Stomach smooth muscle (tissue), 2 donors: ENCODE measurements at regions not wholly inside any gene's neighbourhood (a gene's known extent, or its start where the extent isn't known, plus 50 kb on each side); places are given as distances from the start of the nearest gene placed in this dataset.

ENCODE experiments used
- H3K27ac ChIP-seq: one replicate; pipeline ENCODE4 v1.7.0; 2013; ENCODE audit warnings: mild to moderate bottlenecking, low read length, inconsistent platforms
- H3K27me3 ChIP-seq, 2 donors: one replicate each; pipeline ENCODE4 v1.7.0; 2013; ENCODE audit warnings: low read length in 2 of 2; ENCODE audit not compliant: insufficient read depth in 2 of 2, control insufficient read depth in 1 of 2
- H3K36me3 ChIP-seq, 2 donors: one replicate each; pipeline ENCODE4 v1.7.0; 2013; ENCODE audit warnings: low read length in 2 of 2; ENCODE audit not compliant: control insufficient read depth in 2 of 2, insufficient read depth in 2 of 2
- H3K4me1 ChIP-seq: one replicate; pipeline ENCODE4 v1.7.0; 2013; ENCODE audit warnings: low read length; ENCODE audit not compliant: control insufficient read depth, insufficient read depth
- H3K4me3 ChIP-seq, 2 donors: one replicate each; pipeline ENCODE4 v1.7.0; 2013; ENCODE audit warnings: low read length in 2 of 2
- H3K9ac ChIP-seq, 2 donors: one replicate each; pipeline ENCODE4 v1.7.0; 2013; ENCODE audit warnings: low read length in 2 of 2, mild to moderate bottlenecking in 1 of 2
- H3K9me3 ChIP-seq, 2 donors: one replicate each; pipeline ENCODE4 v1.7.0; 2013; ENCODE audit warnings: low read length in 2 of 2; ENCODE audit not compliant: control insufficient read depth in 2 of 2
- donor health status: healthy.
- donor health status: Pancreatic carcinoma.

DNA sequence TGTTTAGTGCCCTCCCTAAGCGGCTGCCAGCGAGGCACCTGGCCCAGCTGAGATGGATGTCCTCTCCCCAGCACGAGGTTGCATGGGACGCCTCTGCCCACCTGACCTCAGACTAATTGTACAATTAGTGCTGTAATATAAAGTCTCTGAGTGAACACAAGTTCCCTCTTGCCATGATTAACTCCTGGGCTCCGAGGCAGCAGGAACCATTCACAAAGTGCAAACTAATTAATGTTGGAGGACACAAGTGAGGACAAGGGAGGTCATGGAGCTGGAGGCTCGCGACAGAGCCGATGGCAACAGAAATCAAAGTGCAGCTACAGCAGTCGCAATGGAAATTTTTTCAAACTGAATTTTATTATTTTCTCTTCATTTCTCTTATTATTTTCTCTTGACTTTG lies 156.6 kb upstream of the ADARB2 start:
- H3K27ac ChIP-seq = no peak overlapping the region
- no peak overlapping the region for H3K9ac ChIP-seq
- H3K4me3 ChIP-seq = no peak overlapping the region

DNA sequence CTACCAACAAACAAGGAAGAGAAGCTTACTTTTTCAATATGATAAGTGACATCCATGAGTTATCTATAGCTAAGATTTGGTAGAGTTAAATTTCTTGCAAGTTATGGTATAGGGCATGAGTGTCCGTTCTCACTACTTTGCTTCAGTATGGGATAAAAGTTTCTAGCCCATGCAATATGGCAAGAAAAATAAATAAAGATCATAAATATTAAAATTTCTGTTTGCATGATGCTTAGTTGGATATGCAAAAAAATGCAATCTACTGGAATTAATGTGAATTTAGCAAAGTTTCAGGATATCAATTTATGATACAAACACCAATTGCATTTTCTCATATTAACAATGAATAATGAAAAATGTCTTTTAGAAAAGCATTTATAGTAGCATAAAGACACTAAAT lies 148.7 kb upstream of the ADARB2 start:
- H3K4me3 ChIP-seq = no peak overlapping the region
- H3K27ac ChIP-seq = no peak overlapping the region
- no peak overlapping the region for H3K9ac ChIP-seq
- H3K4me1 ChIP-seq = no peaks in the 10 kb centered on the region
- H3K27me3 ChIP-seq = no peaks in the 10 kb centered on the region
- no peaks in the 10 kb centered on the region for H3K9me3 ChIP-seq
- H3K36me3 ChIP-seq = no peaks in the 10 kb centered on the region

More for the DNA sequence above, 156.6 kb upstream of the ADARB2 start:
- no peaks in the 10 kb centered on the region for H3K36me3 ChIP-seq
- no peaks in the 10 kb centered on the region for H3K27me3 ChIP-seq
- H3K9me3 ChIP-seq = no peaks in the 10 kb centered on the region
- no peaks in the 10 kb centered on the region for H3K4me1 ChIP-seq

DNA sequence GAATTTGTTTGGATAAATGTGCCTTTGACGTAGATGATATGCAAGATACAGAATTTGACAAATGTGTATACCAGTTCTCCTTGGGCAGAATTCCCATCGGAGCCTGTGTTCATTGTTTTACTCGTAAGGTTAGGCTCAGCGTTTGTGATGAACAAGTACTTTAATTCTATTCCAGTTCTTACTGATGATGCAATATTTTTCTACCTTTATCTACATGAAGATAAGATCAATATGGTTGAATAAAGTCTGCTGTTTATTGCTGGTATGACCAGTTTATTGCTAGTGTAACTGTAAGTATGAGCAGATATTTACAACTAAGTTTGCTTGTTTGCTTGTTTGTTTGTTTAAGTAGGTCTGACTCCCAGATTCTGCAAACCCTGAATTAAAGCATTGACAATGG lies 145.4 kb upstream of the ADARB2 start:
- no peaks in the 10 kb centered on the region for H3K36me3 ChIP-seq
- H3K4me3 ChIP-seq = no peak overlapping the region
- H3K27me3 ChIP-seq = no peaks in the 10 kb centered on the region
- no peak overlapping the region for H3K27ac ChIP-seq
- H3K9ac ChIP-seq = no peak overlapping the region
- no peaks in the 10 kb centered on the region for H3K9me3 ChIP-seq
- no peaks in the 10 kb centered on the region for H3K4me1 ChIP-seq

- Histone ChIP-seq H3K9me3 (no peaks in the 10 kb centered on the region), H3K27me3 (no peaks in the 10 kb centered on the region), H3K4me1 (no peaks in the 10 kb centered on the region), H3K27ac (no peak overlapping the region), H3K36me3 (no peaks in the 10 kb centered on the region), H3K9ac (no peak overlapping the region), H3K4me3 (no peak overlapping the region)
Observed at GRCh38 chr10:1882180-1882579, 144.9 kb upstream of the ADARB2 start.

DNA sequence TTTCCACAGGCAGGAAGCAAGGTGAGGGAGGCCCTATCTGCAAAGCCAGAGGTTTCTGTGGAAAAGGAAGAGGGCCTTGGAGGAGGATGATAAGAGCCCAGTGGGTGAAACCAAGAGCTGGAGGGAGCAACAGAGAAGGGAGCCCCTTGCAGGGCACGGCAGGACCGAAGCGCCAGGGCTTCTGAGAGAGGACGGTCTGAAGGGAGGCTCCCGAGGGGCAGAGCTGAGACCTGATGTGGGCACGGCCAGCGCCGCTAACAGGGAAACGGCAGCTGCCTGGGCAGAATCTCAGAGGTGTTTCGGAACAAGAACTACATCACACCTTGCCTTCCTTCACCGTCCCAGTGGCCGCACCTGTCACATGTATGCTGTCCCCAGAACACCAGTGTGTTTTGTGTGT lies 144.3 kb upstream of the ADARB2 start:
- no peaks in the 10 kb centered on the region for H3K27me3 ChIP-seq
- no peak overlapping the region for H3K9ac ChIP-seq
- H3K27ac ChIP-seq = no peak overlapping the region
- H3K9me3 ChIP-seq = no peaks in the 10 kb centered on the region
- H3K4me1 ChIP-seq = no peaks in the 10 kb centered on the region
- H3K4me3 ChIP-seq = no peak overlapping the region
- H3K36me3 ChIP-seq = no peaks in the 10 kb centered on the region

GRCh38 chr10:1874533-1874932 lies 137.2 kb upstream of the ADARB2 start:
- Histone ChIP-seq H3K27me3 (no peaks in the 10 kb centered on the region), H3K9ac (no peak overlapping the region), H3K4me1 (no peaks in the 10 kb centered on the region)

GRCh38 chr10:1873661-1874315 lies 136.5 kb upstream of the ADARB2 start:
- Histone ChIP-seq H3K27me3 (no peaks in the 10 kb centered on the region), H3K27ac (no peak overlapping the region)

More at GRCh38 chr10:1874533-1874932, 137.2 kb upstream of the ADARB2 start:
- Histone ChIP-seq H3K27ac (no peak overlapping the region), H3K4me3 (no peak overlapping the region), H3K36me3 (no peaks in the 10 kb centered on the region), H3K9me3 (peaks cover 0 to 9% of the 10 kb centered on the region in 2 donors)

GRCh38 chr10:1872151-1872726 lies 134.9 kb upstream of the ADARB2 start:
- no peaks in the 10 kb centered on the region for H3K27me3 ChIP-seq
- no peak overlapping the region for H3K4me3 ChIP-seq
- H3K9ac ChIP-seq = no peak overlapping the region
- H3K4me1 ChIP-seq = no peaks in the 10 kb centered on the region
- H3K9me3 ChIP-seq = peaks cover 0 to 9% of the 10 kb centered on the region in 2 donors
- no peak overlapping the region for H3K27ac ChIP-seq
- no peaks in the 10 kb centered on the region for H3K36me3 ChIP-seq

More at GRCh38 chr10:1873661-1874315, 136.5 kb upstream of the ADARB2 start:
- H3K4me3 ChIP-seq = no peak overlapping the region
- H3K9me3 ChIP-seq = peaks cover 0 to 9% of the 10 kb centered on the region in 2 donors
- no peaks in the 10 kb centered on the region for H3K36me3 ChIP-seq
- no peaks in the 10 kb centered on the region for H3K4me1 ChIP-seq
- H3K9ac ChIP-seq = no peak overlapping the region

DNA sequence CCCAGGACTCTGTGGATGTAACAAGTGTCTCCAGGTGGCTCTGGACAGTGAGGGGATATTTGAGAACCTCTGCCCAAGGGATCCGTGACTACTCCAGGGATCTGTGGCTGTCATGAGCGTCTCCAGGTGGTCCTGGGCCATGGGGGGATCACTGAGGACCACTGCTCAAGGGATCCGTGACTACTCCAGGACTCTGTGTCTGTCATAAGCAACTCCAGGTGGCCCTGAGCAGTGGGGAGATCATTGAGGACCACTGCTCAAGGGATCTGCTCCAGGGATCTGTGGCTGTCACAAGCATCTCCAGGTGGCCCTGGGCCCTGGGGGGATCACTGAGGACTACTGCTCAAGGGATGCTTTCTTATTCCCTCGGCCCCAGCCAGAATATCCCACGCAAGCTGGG lies 133.2 kb upstream of the ADARB2 start:
- H3K27ac ChIP-seq = no peak overlapping the region
- no peaks in the 10 kb centered on the region for H3K36me3 ChIP-seq
- peaks cover 0 to 5% of the 10 kb centered on the region in 2 donors for H3K9me3 ChIP-seq
- no peaks in the 10 kb centered on the region for H3K4me1 ChIP-seq
- H3K9ac ChIP-seq = no peak overlapping the region
- no peak overlapping the region for H3K4me3 ChIP-seq
- no peaks in the 10 kb centered on the region for H3K27me3 ChIP-seq

- Histone ChIP-seq H3K9ac (no peak overlapping the region), H3K36me3 (no peaks in the 10 kb centered on the region), H3K9me3 (peaks cover 0 to 2% of the 10 kb centered on the region in 2 donors), H3K27ac (no peak overlapping the region), H3K4me1 (no peaks in the 10 kb centered on the region), H3K4me3 (no peak overlapping the region), H3K27me3 (no peaks in the 10 kb centered on the region)
Observed at GRCh38 chr10:1869861-1870260, 132.5 kb upstream of the ADARB2 start.

- Histone ChIP-seq H3K27ac (no peak overlapping the region), H3K27me3 (no peaks in the 10 kb centered on the region), H3K4me3 (no peak overlapping the region), H3K9ac (no peak overlapping the region), H3K9me3 (peaks cover 0 to 5% of the 10 kb centered on the region in 2 donors), H3K36me3 (no peaks in the 10 kb centered on the region), H3K4me1 (no peaks in the 10 kb centered on the region)
Observed at GRCh38 chr10:1860351-1860750, 123.0 kb upstream of the ADARB2 start.
